ENCODE measurements at regions not wholly inside any gene's neighbourhood (a gene's known extent, or its start where the extent isn't known, plus 50 kb on each side); places are given as distances from the start of the nearest gene placed in this dataset.

DNA sequence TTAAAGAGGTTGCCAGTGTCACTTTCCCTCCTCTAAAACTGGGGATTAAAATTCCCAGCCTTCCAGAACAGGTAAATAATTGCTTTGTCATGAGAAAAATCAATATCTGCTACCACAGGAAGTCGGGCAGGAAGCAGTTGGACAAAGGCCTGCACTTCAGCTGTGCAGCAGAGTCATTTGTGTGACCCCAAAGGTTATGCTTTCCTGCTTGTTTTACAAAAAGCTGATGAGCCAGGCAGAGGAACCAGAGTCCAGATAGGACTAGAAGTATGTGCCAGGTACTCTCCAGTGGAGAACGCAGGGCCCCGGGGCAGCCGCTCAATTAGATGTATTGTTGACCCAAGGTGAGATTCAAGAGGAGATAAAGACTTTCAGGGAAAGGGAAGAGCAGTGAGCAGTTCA is 117.1 kb upstream of the FRMD6 start (continued):
- TF ChIP-seq, protein P1, sequence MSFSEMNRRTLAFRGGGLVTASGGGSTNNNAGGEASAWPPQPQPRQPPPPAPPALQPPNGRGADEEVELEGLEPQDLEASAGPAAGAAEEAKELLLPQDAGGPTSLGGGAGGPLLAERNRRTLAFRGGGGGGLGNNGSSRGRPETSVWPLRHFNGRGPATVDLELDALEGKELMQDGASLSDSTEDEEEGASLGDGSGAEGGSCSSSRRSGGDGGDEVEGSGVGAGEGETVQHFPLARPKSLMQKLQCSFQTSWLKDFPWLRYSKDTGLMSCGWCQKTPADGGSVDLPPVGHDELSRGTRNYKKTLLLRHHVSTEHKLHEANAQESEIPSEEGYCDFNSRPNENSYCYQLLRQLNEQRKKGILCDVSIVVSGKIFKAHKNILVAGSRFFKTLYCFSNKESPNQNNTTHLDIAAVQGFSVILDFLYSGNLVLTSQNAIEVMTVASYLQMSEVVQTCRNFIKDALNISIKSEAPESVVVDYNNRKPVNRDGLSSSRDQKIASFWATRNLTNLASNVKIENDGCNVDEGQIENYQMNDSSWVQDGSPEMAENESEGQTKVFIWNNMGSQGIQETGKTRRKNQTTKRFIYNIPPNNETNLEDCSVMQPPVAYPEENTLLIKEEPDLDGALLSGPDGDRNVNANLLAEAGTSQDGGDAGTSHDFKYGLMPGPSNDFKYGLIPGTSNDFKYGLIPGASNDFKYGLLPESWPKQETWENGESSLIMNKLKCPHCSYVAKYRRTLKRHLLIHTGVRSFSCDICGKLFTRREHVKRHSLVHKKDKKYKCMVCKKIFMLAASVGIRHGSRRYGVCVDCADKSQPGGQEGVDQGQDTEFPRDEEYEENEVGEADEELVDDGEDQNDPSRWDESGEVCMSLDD (CRISPR knock-in tag; IDR thresholded peaks at IDR 0.05; ENCODE audit: borderline replicate concordance) = no peak
- TF ChIP-seq ZNF383 (CRISPR knock-in tag; IDR thresholded peaks at IDR 0.05; ENCODE audit: borderline replicate concordance) (no peak), ZNF253 (CRISPR knock-in tag; IDR thresholded peaks at IDR 0.05; ENCODE audit: borderline replicate concordance) (no peak), ZBTB38 (CRISPR knock-in tag; IDR thresholded peaks at IDR 0.05) (no peak), ZMYM3 (CRISPR knock-in tag; IDR thresholded peaks at IDR 0.05) (peak; percentile 66; the same call in 1 of the 2 replicates), U2AF2 (IDR thresholded peaks at IDR 0.05; ENCODE audit: low read depth, low read length) (no peak), SRSF4 (IDR thresholded peaks at IDR 0.05; ENCODE audit: low read depth, low read length, poor library complexity, severe bottlenecking) (no peak), ZNF746 (CRISPR knock-in tag; IDR thresholded peaks at IDR 0.05) (peak; percentile 67; the same call in 1 of the 2 replicates), NFYC (CRISPR knock-in tag; IDR thresholded peaks at IDR 0.05) (peak; percentile 26; the same call in 1 of the 2 replicates), FOXA1 (IDR thresholded peaks at IDR 0.05) (no peak), FOXA1 (CRISPR knock-in tag; IDR thresholded peaks at IDR 0.05) (peak; percentile 50; the same call in 1 of the 2 replicates), ZBTB3 (CRISPR knock-in tag; IDR thresholded peaks at IDR 0.05; ENCODE audit: borderline replicate concordance, low read depth) (no peak), ZNF891 (CRISPR knock-in tag; IDR thresholded peaks at IDR 0.05) (no peak), ZNF33B (CRISPR knock-in tag; IDR thresholded peaks at IDR 0.05) (no peak), SETDB1 (CRISPR knock-in tag; IDR thresholded peaks at IDR 0.05; ENCODE audit: borderline replicate concordance) (no peak), ZFY (CRISPR knock-in tag; IDR thresholded peaks at IDR 0.05) (peak; percentile 62)
- TF ChIP-seq, protein P2, sequence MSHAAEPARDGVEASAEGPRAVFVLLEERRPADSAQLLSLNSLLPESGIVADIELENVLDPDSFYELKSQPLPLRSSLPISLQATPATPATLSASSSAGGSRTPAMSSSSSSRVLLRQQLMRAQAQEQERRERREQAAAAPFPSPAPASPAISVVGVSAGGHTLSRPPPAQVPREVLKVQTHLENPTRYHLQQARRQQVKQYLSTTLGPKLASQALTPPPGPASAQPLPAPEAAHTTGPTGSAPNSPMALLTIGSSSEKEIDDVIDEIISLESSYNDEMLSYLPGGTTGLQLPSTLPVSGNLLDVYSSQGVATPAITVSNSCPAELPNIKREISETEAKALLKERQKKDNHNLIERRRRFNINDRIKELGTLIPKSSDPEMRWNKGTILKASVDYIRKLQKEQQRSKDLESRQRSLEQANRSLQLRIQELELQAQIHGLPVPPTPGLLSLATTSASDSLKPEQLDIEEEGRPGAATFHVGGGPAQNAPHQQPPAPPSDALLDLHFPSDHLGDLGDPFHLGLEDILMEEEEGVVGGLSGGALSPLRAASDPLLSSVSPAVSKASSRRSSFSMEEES (CRISPR knock-in tag; IDR thresholded peaks at IDR 0.05) = peak; percentile 54; the same call in 1 of the 2 replicates
- TF ChIP-seq, protein P3, sequence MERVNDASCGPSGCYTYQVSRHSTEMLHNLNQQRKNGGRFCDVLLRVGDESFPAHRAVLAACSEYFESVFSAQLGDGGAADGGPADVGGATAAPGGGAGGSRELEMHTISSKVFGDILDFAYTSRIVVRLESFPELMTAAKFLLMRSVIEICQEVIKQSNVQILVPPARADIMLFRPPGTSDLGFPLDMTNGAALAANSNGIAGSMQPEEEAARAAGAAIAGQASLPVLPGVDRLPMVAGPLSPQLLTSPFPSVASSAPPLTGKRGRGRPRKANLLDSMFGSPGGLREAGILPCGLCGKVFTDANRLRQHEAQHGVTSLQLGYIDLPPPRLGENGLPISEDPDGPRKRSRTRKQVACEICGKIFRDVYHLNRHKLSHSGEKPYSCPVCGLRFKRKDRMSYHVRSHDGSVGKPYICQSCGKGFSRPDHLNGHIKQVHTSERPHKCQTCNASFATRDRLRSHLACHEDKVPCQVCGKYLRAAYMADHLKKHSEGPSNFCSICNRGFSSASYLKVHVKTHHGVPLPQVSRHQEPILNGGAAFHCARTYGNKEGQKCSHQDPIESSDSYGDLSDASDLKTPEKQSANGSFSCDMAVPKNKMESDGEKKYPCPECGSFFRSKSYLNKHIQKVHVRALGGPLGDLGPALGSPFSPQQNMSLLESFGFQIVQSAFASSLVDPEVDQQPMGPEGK (CRISPR knock-in tag; IDR thresholded peaks at IDR 0.05) = 0 out of 2 replicates have a peak, but pooled peaks have one; percentile 22

Measured in HepG2 (cell line).